GM12864 (cell line): ENCODE measurements at regions not wholly inside any gene's neighbourhood (a gene's known extent, or its start where the extent isn't known, plus 50 kb on each side); places are given as distances from the start of the nearest gene placed in this dataset.

Experiments
- DNase-seq: peaks from one replicate; pipeline ENCODE4 v3.0.0-alpha.2; 2011; ENCODE audit warnings: low read depth
- H3K4me3 ChIP-seq: 2 replicates; pipeline ENCODE4 v1.5.1; 2011; ENCODE audit warnings: mild to moderate bottlenecking, low read depth, low read length, control low read depth
- TF ChIP-seq, protein P1 (sequence below): IDR thresholded peaks from 2 replicates; pipeline ENCODE4 v1.5.1; 2011; ENCODE audit warnings: low read depth, mild to moderate bottlenecking, moderate library complexity, low read length, control low read depth, inconsistent platforms; ENCODE audit errors: missing control alignments

DNA sequence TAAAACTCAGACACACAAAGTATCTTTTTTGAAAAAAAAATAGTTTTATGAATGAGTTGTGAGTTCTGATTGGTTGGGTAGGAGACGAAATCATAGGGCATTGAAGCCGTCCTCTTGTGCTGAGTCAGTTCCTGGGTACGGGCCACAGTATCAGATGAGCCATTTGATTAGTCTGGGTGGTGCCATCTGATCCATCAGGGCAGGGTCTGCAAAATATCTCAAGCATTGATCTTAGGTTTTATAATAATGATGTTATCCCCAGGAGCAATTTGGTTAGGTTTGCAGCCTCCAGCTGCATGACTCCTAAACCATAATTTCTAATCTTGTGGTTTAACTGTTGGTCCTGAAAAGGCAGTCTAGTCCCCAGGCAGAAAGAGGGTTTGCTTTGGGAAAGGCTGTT, 1310.6 kb downstream of the SLITRK1 start:
- TF ChIP-seq, protein P1, sequence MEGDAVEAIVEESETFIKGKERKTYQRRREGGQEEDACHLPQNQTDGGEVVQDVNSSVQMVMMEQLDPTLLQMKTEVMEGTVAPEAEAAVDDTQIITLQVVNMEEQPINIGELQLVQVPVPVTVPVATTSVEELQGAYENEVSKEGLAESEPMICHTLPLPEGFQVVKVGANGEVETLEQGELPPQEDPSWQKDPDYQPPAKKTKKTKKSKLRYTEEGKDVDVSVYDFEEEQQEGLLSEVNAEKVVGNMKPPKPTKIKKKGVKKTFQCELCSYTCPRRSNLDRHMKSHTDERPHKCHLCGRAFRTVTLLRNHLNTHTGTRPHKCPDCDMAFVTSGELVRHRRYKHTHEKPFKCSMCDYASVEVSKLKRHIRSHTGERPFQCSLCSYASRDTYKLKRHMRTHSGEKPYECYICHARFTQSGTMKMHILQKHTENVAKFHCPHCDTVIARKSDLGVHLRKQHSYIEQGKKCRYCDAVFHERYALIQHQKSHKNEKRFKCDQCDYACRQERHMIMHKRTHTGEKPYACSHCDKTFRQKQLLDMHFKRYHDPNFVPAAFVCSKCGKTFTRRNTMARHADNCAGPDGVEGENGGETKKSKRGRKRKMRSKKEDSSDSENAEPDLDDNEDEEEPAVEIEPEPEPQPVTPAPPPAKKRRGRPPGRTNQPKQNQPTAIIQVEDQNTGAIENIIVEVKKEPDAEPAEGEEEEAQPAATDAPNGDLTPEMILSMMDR: no peak
- H3K4me3 ChIP-seq: no peak overlapping the region
- no peak for DNase-seq

DNA sequence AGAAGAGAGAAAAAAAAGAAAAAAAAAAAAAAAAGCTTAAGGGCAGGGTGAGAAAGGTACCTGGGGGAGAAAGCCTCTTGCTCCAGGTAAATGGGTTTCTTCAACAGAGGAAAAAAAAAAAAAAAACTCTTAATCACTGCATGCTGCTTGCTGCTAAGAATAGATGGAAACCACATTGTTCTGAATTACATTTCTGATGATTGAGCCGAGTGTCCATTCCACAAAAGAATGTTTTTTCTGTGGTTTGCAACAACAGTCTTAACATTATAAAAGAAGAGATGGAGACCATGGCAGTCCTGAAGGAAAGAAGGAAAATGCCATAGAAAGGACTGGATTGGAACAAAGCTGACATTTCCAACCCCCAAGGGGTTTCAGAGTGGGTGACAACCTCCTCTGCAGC, 1312.7 kb downstream of the SLITRK1 start:
- no peak for DNase-seq
- TF ChIP-seq, protein P1: no peak
- no peak overlapping the region for H3K4me3 ChIP-seq

GRCh38 chr13:82566864-82567263, 1315.4 kb downstream of the SLITRK1 start:
- H3K4me3 ChIP-seq: no peak overlapping the region
- TF ChIP-seq, protein P1: no peak
- no peak for DNase-seq

DNA sequence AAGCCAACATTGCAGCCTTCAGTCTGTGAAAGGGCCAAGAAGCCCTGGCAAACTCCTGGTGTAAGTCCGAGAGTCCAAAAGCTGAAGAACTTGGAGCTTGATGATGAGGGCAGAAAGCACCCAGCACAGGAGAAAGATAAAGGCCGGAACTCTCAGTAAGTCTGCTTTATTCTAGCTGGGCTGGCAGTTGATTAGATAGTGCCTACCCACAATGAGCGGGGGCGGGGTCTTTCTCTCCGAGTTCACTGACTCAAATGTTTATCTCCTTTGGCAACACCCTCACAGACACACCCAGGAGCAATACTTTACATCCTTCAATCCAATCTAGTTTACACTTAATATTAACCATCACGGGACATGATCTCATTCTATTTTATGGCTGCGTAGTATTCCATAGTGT, 1317.1 kb downstream of the SLITRK1 start:
- TF ChIP-seq, protein P1: no peak
- H3K4me3 ChIP-seq: no peak overlapping the region
- DNase-seq: no peak

GRCh38 chr13:82560889-82561288, 1321.4 kb downstream of the SLITRK1 start:
- TF ChIP-seq, protein P1: no peak
- no peak for DNase-seq
- no peak overlapping the region for H3K4me3 ChIP-seq

GRCh38 chr13:82522872-82523271, 1359.4 kb downstream of the SLITRK1 start:
- DNase-seq: no peak
- TF ChIP-seq, protein P1: no peak
- no peak overlapping the region for H3K4me3 ChIP-seq

GRCh38 chr13:82506805-82507414, 1375.4 kb downstream of the SLITRK1 start:
- TF ChIP-seq, protein P1: no peak

More at GRCh38 chr13:82506805-82507414, 1375.4 kb downstream of the SLITRK1 start:
- no peak overlapping the region for H3K4me3 ChIP-seq
- no peak for DNase-seq
